IMR-90 (cell line): ENCODE measurements at regions not wholly inside any gene's neighbourhood (a gene's known extent, or its start where the extent isn't known, plus 50 kb on each side); places are given as distances from the start of the nearest gene placed in this dataset.

Experiments
- ATAC-seq: fragments of 200-7000 bp; cut with Tn5 transposase; 2 replicates; pipeline ENCODE4 v1.9.1; 2020; ENCODE audit warnings: low read depth, mild to moderate bottlenecking, moderate library complexity
- BruUV-seq: library from RNA; stranded (reverse); fragments of 400-500 nt; replicated peaks from 2 replicates; lab custom pipeline; 2021; lab: Mats Ljungman, UMichigan
- CTCF ChIA-PET: fragments of 300-600 bp; formaldehyde crosslinking; extraction: SDS; loops from one replicate; lab custom pipeline; 2021; ENCODE audit warnings: antibody characterized with exemption; lab: Yijun Ruan, JAX
- POLR2A ChIA-PET: fragments of 300-600 bp; sonication (Branson Sonifier 250); formaldehyde crosslinking; loops from one replicate; lab custom pipeline; 2022; ENCODE audit warnings: antibody characterized with exemption; ENCODE audit not compliant: unreplicated experiment; lab: Charles Lee
- DNase-seq: peaks from one replicate; pipeline ENCODE4 v3.0.0; 2013
- H2AFZ ChIP-seq: replicated peaks from 2 replicates; pipeline ENCODE3; 2013; ENCODE audit warnings: low read length, mild to moderate bottlenecking; ENCODE audit not compliant: poor library complexity
- H2AK5ac ChIP-seq: 2 replicates; pipeline ENCODE4 v1.6.1; 2013; ENCODE audit warnings: low read depth, low read length, inconsistent platforms
- H2AK9ac ChIP-seq: replicated peaks from 2 replicates; pipeline ENCODE3; 2013; ENCODE audit warnings: mild to moderate bottlenecking, low read depth, low read length, moderate library complexity; ENCODE audit not compliant: poor library complexity
- H2BK120ac ChIP-seq: 2 replicates; pipeline ENCODE4 v1.6.1; 2013; ENCODE audit warnings: low read depth, low read length, inconsistent platforms
- H2BK15ac ChIP-seq: 3 replicates; pipeline ENCODE4 v1.6.1; 2013; ENCODE audit warnings: low read depth, low read length, inconsistent platforms
- H2BK20ac ChIP-seq: 2 replicates; pipeline ENCODE4 v1.6.1; 2013; ENCODE audit warnings: low read depth, mild to moderate bottlenecking, inconsistent platforms, low read length, moderate library complexity
- H2BK5ac ChIP-seq: 2 replicates; pipeline ENCODE4 v1.6.1; 2013; ENCODE audit warnings: mild to moderate bottlenecking, low read depth, low read length, inconsistent platforms; ENCODE audit not compliant: poor library complexity, severe bottlenecking
- H3K14ac ChIP-seq: replicated peaks from 2 replicates; pipeline ENCODE4 v1.6.1; 2013; ENCODE audit warnings: low read depth, low read length, inconsistent platforms
- H3K18ac ChIP-seq: 2 replicates; pipeline ENCODE4 v1.6.1; 2013; ENCODE audit warnings: low read depth, low read length, control low read depth
- H3K23ac ChIP-seq: 2 replicates; pipeline ENCODE4 v1.6.1; 2013; ENCODE audit warnings: low read depth, low read length, inconsistent platforms
- H3K27ac ChIP-seq: 2 replicates; pipeline ENCODE4 v1.5.1; 2013; ENCODE audit warnings: mild to moderate bottlenecking, control low read depth, low read length; ENCODE audit not compliant: insufficient read depth
- H3K27me3 ChIP-seq: 2 replicates; pipeline ENCODE4 v1.6.1; 2013; ENCODE audit warnings: low read length; ENCODE audit not compliant: control insufficient read depth, insufficient read depth
- H3K36me3 ChIP-seq: 2 replicates; pipeline ENCODE4 v1.6.1; 2013; ENCODE audit warnings: low read length, mixed read lengths; ENCODE audit not compliant: control insufficient read depth, insufficient read depth
- H3K4ac ChIP-seq: 2 replicates; pipeline ENCODE4 v1.6.1; 2013; ENCODE audit warnings: low read depth, low read length, inconsistent platforms
- H3K4me1 ChIP-seq: 2 replicates; pipeline ENCODE4 v1.6.1; 2013; ENCODE audit warnings: low read length, mixed read lengths; ENCODE audit not compliant: control insufficient read depth, insufficient read depth
- H3K4me2 ChIP-seq: 2 replicates; pipeline ENCODE4 v1.6.1; 2013; ENCODE audit warnings: low read depth, mild to moderate bottlenecking, control low read depth, low read length, moderate library complexity
- H3K4me3 ChIP-seq: 2 replicates; pipeline ENCODE4 v1.5.1; 2013; ENCODE audit warnings: low read depth, mild to moderate bottlenecking, control low read depth, low read length, moderate library complexity; ENCODE audit not compliant: insufficient read depth
- H3K56ac ChIP-seq: 2 replicates; pipeline ENCODE4 v1.6.1; 2013; ENCODE audit warnings: low read length, inconsistent platforms; ENCODE audit not compliant: insufficient read depth; ENCODE audit errors: extremely low read depth
- H3K79me1 ChIP-seq, 2 experiments: 2 replicates each; pipeline ENCODE4 v1.6.1; 2013; ENCODE audit warnings: low read length in 2 of 2, inconsistent platforms in 1 of 2, low read depth in 1 of 2
- H3K9ac ChIP-seq: 2 replicates; pipeline ENCODE4 v1.6.1; 2013; ENCODE audit warnings: low read depth, low read length, control low read depth
- H3K9me1 ChIP-seq: 2 replicates; pipeline ENCODE4 v1.6.1; 2013; ENCODE audit warnings: low read length, inconsistent platforms; ENCODE audit not compliant: insufficient read depth
- H3K9me3 ChIP-seq: 2 replicates; pipeline ENCODE4 v1.6.1; 2013; ENCODE audit warnings: low read length; ENCODE audit not compliant: control insufficient read depth, insufficient read depth
- H4K20me1 ChIP-seq: 2 replicates; pipeline ENCODE4 v1.6.1; 2013; ENCODE audit warnings: low read length, inconsistent platforms; ENCODE audit not compliant: insufficient read depth
- H4K5ac ChIP-seq: 2 replicates; pipeline ENCODE4 v1.6.1; 2013; ENCODE audit warnings: mild to moderate bottlenecking, low read depth, low read length, control low read depth
- H4K8ac ChIP-seq, 2 experiments: 2 replicates each; pipeline ENCODE4 v1.6.1; 2013; ENCODE audit warnings: low read depth in 2 of 2, low read length in 2 of 2, control low read depth in 1 of 2, inconsistent platforms in 1 of 2
- H4K91ac ChIP-seq: 2 replicates; pipeline ENCODE4 v1.6.1; 2013; ENCODE audit warnings: low read depth, low read length, inconsistent platforms; ENCODE audit not compliant: insufficient read depth
- BHLHE40 ChIP-seq: fragments of 150-350 bp; IDR thresholded peaks from 2 replicates; pipeline ENCODE4 v1.6.1; 2016; ENCODE audit warnings: mild to moderate bottlenecking, low read depth, low read length
- CEBPB ChIP-seq: IDR thresholded peaks from 2 replicates; pipeline ENCODE4 v1.6.1; 2012; ENCODE audit warnings: low read depth, low read length, improper control_type of control experiment
- FOS ChIP-seq: fragments of 150-350 bp; IDR thresholded peaks from 2 replicates; pipeline ENCODE4 v1.6.1; 2016; ENCODE audit warnings: low read depth, low read length
- MAZ ChIP-seq: IDR thresholded peaks from 2 replicates; pipeline ENCODE4 v1.6.1; 2012; ENCODE audit warnings: low read depth, mild to moderate bottlenecking, low read length, improper control_type of control experiment, moderate library complexity, borderline replicate concordance
- NFE2L2 ChIP-seq: fragments of 150-350 bp; IDR thresholded peaks from 2 replicates; pipeline ENCODE4 v1.6.1; 2016; ENCODE audit warnings: low read depth, mild to moderate bottlenecking, low read length
- RCOR1 ChIP-seq: IDR thresholded peaks from 2 replicates; pipeline ENCODE4 v1.6.1; 2012; ENCODE audit warnings: mild to moderate bottlenecking, low read length, improper control_type of control experiment; ENCODE audit not compliant: insufficient replicate concordance
- SMC3 ChIP-seq: fragments of 150-350 bp; IDR thresholded peaks from 2 replicates; pipeline ENCODE4 v1.6.1; 2016; ENCODE audit warnings: low read depth, mild to moderate bottlenecking, antibody characterized with exemption, low read length, moderate library complexity
- WGBS, 2 experiments: methylation state at CpG; one replicate each; pipeline versions ENCODE4 v1.1.5 to v1.1.7; 2013; ENCODE audit warnings: missing lambda C conversion rate in 2 of 2; ENCODE audit not compliant: insufficient read length in 1 of 2; ENCODE audit errors: extremely low coverage in 2 of 2; 5-methylcytosine and 5-hydroxymethylcytosine counted together
- dilution Hi-C: fragments of 300-500 bp; cut with HindIII; formaldehyde crosslinking; loops from one replicate; pipeline ENCODE4 v1.14.3; 2018; ENCODE audit warnings: low sequenced_read_pairs; ENCODE audit not compliant: unreplicated experiment
- in situ Hi-C: fragments of 300-500 bp; cut with MboI; formaldehyde crosslinking; loops from 3 replicates; pipeline ENCODE4 v1.14.3; 2019; ENCODE audit warnings: low sequenced_read_pairs, inconsistent platforms, mixed read lengths
- intact Hi-C: fragments of 100-400 bp; cut with micrococcal nuclease; formaldehyde crosslinking; loops from 2 replicates; pipeline ENCODE4 v1.10.0; 2022

- TF ChIP-seq SMC3 (no peak), RCOR1 (no peak), MAZ (no peak), NFE2L2 (no peak), FOS (no peak), CEBPB (no peak)
These were observed 119.4 kb downstream of the RFPL4B start (continued) for GRCh38 chr6:112466373-112467151.

- no peak overlapping the region for H3K9ac ChIP-seq
- no peaks in the 10 kb centered on the region for H3K9me1 ChIP-seq
- CTCF ChIA-PET = interaction anchor here (1.1 kb wide), 1 partner anchor 10 kb away, joined by 3 read pairs; no protein-coding TSS in a partner anchor
- no peak overlapping the region for H4K5ac ChIP-seq
- no peak overlapping the region for H2AK5ac ChIP-seq
- no CpG with 5 or more reads among the region's 3 CpGs for WGBS, 2 experiments
- no peak overlapping the region for H3K14ac ChIP-seq
- ATAC-seq = no peak
- in situ Hi-C loops (no loop called here), dilution Hi-C loops (no loop called here), intact Hi-C loops (no loop called here)
- no peaks in the 10 kb centered on the region for H3K27me3 ChIP-seq
- H4K91ac ChIP-seq = no peak overlapping the region
- H3K79me1 ChIP-seq = no peaks in the 10 kb centered on the region
- peak overlapping the region; percentile 56; the same call in 1 of the 2 replicates for H2BK120ac ChIP-seq
- H3K18ac ChIP-seq = no peak overlapping the region
- no peaks in the 10 kb centered on the region for H4K20me1 ChIP-seq
- H3K4me2 ChIP-seq = no peak overlapping the region
- TF ChIP-seq BHLHE40 (no peak), CEBPB (0 out of 2 replicates have a peak, but pooled peaks have one; percentile 19)
- peak; percentile 65 for DNase-seq
- no peak overlapping the region for H3K23ac ChIP-seq
- no peak overlapping the region for H2BK20ac ChIP-seq
- no TSS peak for BruUV-seq
- H3K27ac ChIP-seq = no peak overlapping the region
- peak overlapping the region; percentile 79 for H2BK5ac ChIP-seq
- peaks cover 10% of the 10 kb centered on the region for H3K4me1 ChIP-seq
- H2BK15ac ChIP-seq = no peak overlapping the region
- H3K56ac ChIP-seq = no peak overlapping the region
- POLR2A ChIA-PET = no interaction called here
- H3K9me3 ChIP-seq = no peaks in the 10 kb centered on the region
- H3K36me3 ChIP-seq = no peaks in the 10 kb centered on the region
- H2AFZ ChIP-seq = no peak overlapping the region
- no peak overlapping the region for H3K4ac ChIP-seq
- H2AK9ac ChIP-seq = no peak overlapping the region
- H4K8ac ChIP-seq = no peak overlapping the region; a peak in 1 of 4 replicates
- H3K4me3 ChIP-seq = no peak overlapping the region
These were observed 121.2 kb downstream of the RFPL4B start for GRCh38 chr6:112468359-112468758.
